ENCODE measurements at regions not wholly inside any gene's neighbourhood (a gene's known extent, or its start where the extent isn't known, plus 50 kb on each side); places are given as distances from the start of the nearest gene placed in this dataset.

- CTCF ChIA-PET, result interaction anchor here (1.2 kb wide), 1 partner anchor 9 kb away, joined by 4 read pairs; no protein-coding TSS in a partner anchor
Measured at GRCh38 chr20:58142843-58143185, 85.6 kb downstream of the ANKRD60 start.

GRCh38 chr20:58141971-58142842, 86.2 kb downstream of the ANKRD60 start:
- H3K4me1 ChIP-seq, result no peaks in the 10 kb centered on the region
- no peak overlapping the region for H3K4me2 ChIP-seq
- H3K27ac ChIP-seq, result no peak overlapping the region
- 46% methylated on average over 19 of the region's 19 CpGs for WGBS (ENCODE audit: missing lambda C conversion rate)
- ATAC-seq (no peak), FAIRE-seq (no peak), DNase-seq (ENCODE audit: low read depth in 1 of 2, low spot score in 1 of 2) (no peak)
- ChIA-PET POLR2A (no interaction called here), CTCF (interaction anchor here (0.6 to 2.2 kb wide), 2 partner anchors 12 to 46 kb away, joined by 3 to 8 read pairs; no protein-coding TSS in a partner anchor)
- H3K9me3 ChIP-seq, result peaks cover 3% of the 10 kb centered on the region; the same call in 2 of the 3 replicates
- no peak overlapping the region for H3K4me3 ChIP-seq
- TF ChIP-seq ESRRA (IDR thresholded peaks at IDR 0.05; ENCODE audit: borderline replicate concordance, low read length) (no peak), ZSCAN20 (CRISPR knock-in tag; IDR thresholded peaks at IDR 0.05) (no peak), HMGXB4 (CRISPR knock-in tag; IDR thresholded peaks at IDR 0.05; ENCODE audit: borderline replicate concordance) (no peak)

More at GRCh38 chr20:58142843-58143185, 85.6 kb downstream of the ANKRD60 start:
- FAIRE-seq (no peak), ATAC-seq (no peak), DNase-seq (ENCODE audit: low read depth in 1 of 2, low spot score in 1 of 2) (no peak)
- no peak overlapping the region for H3K4me3 ChIP-seq
- H3K4me1 ChIP-seq, result no peaks in the 10 kb centered on the region
- TF ChIP-seq RNF2 (IDR thresholded peaks at IDR 0.05; ENCODE audit: borderline replicate concordance, low read depth) (no peak), CBX2 (IDR thresholded peaks at IDR 0.05; ENCODE audit: borderline replicate concordance, low read depth) (no peak), RAD21 (conservative IDR thresholded peaks at IDR 0.05 in 1 of 2, IDR thresholded peaks at IDR 0.05 in 1 of 2) (no peak), USF2 (IDR thresholded peaks at IDR 0.05) (no peak), CEBPB (IDR thresholded peaks at IDR 0.05) (no peak)
- peaks cover 6% of the 10 kb centered on the region; the same call in 2 of the 3 replicates for H3K9me3 ChIP-seq
- POLR2A ChIA-PET, result no interaction called here
- no peak overlapping the region for H3K4me2 ChIP-seq
- H3K27ac ChIP-seq, result no peak overlapping the region
- WGBS (ENCODE audit: missing lambda C conversion rate), result 83% methylated on average over 10 of the region's 10 CpGs

GRCh38 chr20:58141496-58141895, 87.0 kb downstream of the ANKRD60 start:
- no peak overlapping the region for H3K4me3 ChIP-seq
- no peaks in the 10 kb centered on the region for H3K9me3 ChIP-seq
- no peaks in the 10 kb centered on the region for H3K4me1 ChIP-seq
- H3K4me2 ChIP-seq, result no peak overlapping the region
- TF ChIP-seq RNF2 (IDR thresholded peaks at IDR 0.05; ENCODE audit: borderline replicate concordance, low read depth), result no peak
- TF ChIP-seq HES2 (IDR thresholded peaks at IDR 0.05), result no peak
- TF ChIP-seq TP53 (CRISPR knock-in tag; IDR thresholded peaks at IDR 0.05), result no peak
- TF ChIP-seq ELK1 (IDR thresholded peaks at IDR 0.05; ENCODE audit: low read depth, low read length), result no peak
- no peak for TF ChIP-seq KDM1A (IDR thresholded peaks at IDR 0.05; ENCODE audit: low read depth)
- no peak for TF ChIP-seq NPAS2 (CRISPR knock-in tag; IDR thresholded peaks at IDR 0.05; ENCODE audit: borderline replicate concordance)
- no peak for TF ChIP-seq POLR2AphosphoS2 (conservative IDR thresholded peaks at IDR 0.05; ENCODE audit: low read length)
- no peak for TF ChIP-seq NFE2L2 (conservative IDR thresholded peaks at IDR 0.05; ENCODE audit: low read length)
- no peak for TF ChIP-seq USF2 (IDR thresholded peaks at IDR 0.05)
- no peak for TF ChIP-seq POLR2A (IDR thresholded peaks at IDR 0.05; ENCODE audit: low read length)
- no peak for ATAC-seq
- no peak overlapping the region for H3K27ac ChIP-seq
- WGBS (ENCODE audit: missing lambda C conversion rate), result 31% methylated on average over 4 of the region's 4 CpGs
- DNase-seq (ENCODE audit: low read depth in 1 of 2, low spot score in 1 of 2), result no peak
- FAIRE-seq, result no peak
- POLR2A ChIA-PET, result no interaction called here
- CTCF ChIA-PET, result interaction anchor here (2.2 kb wide), 1 partner anchor 12 kb away, joined by 8 read pairs; no protein-coding TSS in a partner anchor

All from A549 (cell line).